ENCODE measurements at regions not wholly inside any gene's neighbourhood (a gene's known extent, or its start where the extent isn't known, plus 50 kb on each side); places are given as distances from the start of the nearest gene placed in this dataset.

DNA sequence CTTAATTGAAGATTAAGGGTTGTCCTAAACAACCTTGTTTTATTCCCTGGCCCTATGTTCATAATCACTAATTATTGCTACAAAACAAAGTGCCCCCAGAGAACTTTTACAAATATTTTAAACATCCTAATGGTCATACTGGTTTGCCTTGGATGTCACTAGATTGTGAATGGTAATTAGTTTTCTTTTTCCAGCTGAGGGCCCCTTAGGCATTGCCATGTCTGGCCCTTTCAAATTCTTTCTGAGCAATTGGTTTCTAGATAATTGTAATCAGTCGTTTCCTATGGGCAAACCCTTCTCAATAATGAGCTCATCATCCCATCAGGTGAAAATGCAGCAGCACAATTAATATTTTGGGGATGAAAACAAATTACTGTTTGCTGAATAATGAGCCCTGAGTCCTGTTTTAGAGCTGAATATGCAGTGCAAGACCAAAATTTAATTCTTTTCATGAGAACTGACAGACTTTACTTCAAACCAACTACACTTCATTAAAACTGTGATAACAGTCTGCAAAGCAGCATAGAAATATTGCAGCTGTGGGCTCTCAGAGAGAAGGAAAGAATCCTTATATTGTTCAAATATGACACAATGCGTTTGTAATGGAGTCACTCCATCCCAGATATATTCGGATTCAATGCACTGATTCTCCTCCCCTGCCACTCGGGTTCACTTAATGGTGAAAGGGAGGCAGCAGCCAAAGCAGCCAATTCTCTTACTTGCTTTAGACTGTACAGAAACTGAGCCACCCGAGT, 67.7 kb upstream of the ARHGAP5 start:
- DNase-seq: no peak
- TF ChIP-seq POLR2A (IDR thresholded peaks at IDR 0.05): no peak
- TF ChIP-seq, protein P1, sequence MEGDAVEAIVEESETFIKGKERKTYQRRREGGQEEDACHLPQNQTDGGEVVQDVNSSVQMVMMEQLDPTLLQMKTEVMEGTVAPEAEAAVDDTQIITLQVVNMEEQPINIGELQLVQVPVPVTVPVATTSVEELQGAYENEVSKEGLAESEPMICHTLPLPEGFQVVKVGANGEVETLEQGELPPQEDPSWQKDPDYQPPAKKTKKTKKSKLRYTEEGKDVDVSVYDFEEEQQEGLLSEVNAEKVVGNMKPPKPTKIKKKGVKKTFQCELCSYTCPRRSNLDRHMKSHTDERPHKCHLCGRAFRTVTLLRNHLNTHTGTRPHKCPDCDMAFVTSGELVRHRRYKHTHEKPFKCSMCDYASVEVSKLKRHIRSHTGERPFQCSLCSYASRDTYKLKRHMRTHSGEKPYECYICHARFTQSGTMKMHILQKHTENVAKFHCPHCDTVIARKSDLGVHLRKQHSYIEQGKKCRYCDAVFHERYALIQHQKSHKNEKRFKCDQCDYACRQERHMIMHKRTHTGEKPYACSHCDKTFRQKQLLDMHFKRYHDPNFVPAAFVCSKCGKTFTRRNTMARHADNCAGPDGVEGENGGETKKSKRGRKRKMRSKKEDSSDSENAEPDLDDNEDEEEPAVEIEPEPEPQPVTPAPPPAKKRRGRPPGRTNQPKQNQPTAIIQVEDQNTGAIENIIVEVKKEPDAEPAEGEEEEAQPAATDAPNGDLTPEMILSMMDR (IDR thresholded peaks at IDR 0.05): no peak
- H3K9me3 ChIP-seq: no peaks in the 10 kb centered on the region
- 82 to 88% methylated on average over 5 of the region's 5 CpGs for WGBS, 2 donors
- no peaks in the 10 kb centered on the region for H3K27me3 ChIP-seq
- H3K27ac ChIP-seq: no peak overlapping the region
- no peaks in the 10 kb centered on the region for H3K4me1 ChIP-seq
- no peaks in the 10 kb centered on the region for H3K36me3 ChIP-seq
- no peak overlapping the region for H3K4me3 ChIP-seq (replicated peaks in 1 of 3)
- intact Hi-C loops (cut with DNase I): no loop called here

DNA sequence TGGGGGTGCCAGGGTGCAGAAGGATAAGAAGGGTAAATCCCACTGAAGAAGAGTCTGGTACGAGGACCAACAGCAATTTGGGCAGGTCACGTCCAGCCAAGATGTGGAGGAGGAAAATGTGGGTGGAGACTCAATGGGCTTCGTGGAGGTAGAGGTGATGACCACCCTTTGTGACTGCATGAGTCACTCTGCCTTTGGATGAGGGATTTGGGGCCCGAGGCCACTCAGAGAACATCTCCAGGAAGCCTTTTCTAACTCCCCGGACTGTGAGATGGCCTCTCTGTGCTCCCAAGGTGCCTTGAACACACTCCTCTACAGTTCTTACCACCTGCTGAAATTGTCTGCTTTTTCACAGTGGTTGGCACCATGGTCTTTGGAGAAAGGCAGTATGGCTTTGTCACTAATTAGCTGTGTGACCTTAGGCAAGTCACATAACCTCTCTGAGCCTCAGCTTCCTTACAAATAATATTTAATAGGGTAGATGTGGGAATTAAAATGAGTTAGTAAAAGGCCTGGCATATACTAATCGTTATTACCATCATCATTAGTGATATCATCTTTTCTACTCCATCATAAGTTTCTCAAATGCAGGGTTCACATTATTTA, 67.0 kb upstream of the ARHGAP5 start:
- Histone ChIP-seq H3K36me3 (no peaks in the 10 kb centered on the region), H3K9me3 (no peaks in the 10 kb centered on the region), H3K4me3 (replicated peaks in 1 of 3) (no peak overlapping the region), H3K4me1 (no peaks in the 10 kb centered on the region), H3K27me3 (no peaks in the 10 kb centered on the region), H3K27ac (no peak overlapping the region)
- no peak for DNase-seq
- no peak for TF ChIP-seq POLR2A (IDR thresholded peaks at IDR 0.05)
- TF ChIP-seq, protein P1 (IDR thresholded peaks at IDR 0.05): no peak
- WGBS, 2 donors: 81 to 82% methylated on average over 6 of the region's 6 CpGs
- intact Hi-C loops (cut with DNase I): no loop called here

DNA sequence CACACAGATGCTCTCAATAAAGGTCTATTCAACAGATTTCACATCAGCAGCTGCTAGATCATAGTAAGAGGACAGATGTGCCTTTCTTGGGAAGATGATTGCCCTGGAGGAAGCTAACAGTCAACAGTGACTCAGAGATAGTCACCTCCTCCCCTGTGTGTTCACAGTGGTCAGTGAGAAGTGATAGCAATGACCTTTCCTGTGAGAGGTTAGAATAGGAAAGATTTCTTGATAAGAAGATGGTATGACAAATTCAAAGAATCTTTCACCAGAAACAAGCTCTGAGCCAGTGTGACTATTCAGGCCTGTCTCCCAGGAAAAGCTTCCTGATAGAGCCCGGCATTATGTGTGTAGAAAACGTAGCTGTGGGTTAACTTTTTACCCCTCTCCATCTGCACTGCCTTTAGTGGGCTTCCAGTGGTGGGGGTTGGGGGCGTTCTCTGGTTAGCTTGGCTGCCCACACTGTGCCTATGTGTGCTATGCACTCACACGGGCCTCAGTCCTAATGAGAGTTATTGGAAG, 66.4 kb upstream of the ARHGAP5 start:
- H3K4me1 ChIP-seq: no peaks in the 10 kb centered on the region
- 74 to 93% methylated on average over 4 of the region's 4 CpGs for WGBS, 2 donors
- H3K9me3 ChIP-seq: no peaks in the 10 kb centered on the region
- TF ChIP-seq, protein P1 (IDR thresholded peaks at IDR 0.05): no peak
- no peak for TF ChIP-seq POLR2A (IDR thresholded peaks at IDR 0.05)
- no peaks in the 10 kb centered on the region for H3K36me3 ChIP-seq
- no peaks in the 10 kb centered on the region for H3K27me3 ChIP-seq
- no peak for DNase-seq
- H3K27ac ChIP-seq: no peak overlapping the region
- intact Hi-C loops (cut with DNase I): no loop called here
- H3K4me3 ChIP-seq (replicated peaks in 1 of 3): no peak overlapping the region

DNA sequence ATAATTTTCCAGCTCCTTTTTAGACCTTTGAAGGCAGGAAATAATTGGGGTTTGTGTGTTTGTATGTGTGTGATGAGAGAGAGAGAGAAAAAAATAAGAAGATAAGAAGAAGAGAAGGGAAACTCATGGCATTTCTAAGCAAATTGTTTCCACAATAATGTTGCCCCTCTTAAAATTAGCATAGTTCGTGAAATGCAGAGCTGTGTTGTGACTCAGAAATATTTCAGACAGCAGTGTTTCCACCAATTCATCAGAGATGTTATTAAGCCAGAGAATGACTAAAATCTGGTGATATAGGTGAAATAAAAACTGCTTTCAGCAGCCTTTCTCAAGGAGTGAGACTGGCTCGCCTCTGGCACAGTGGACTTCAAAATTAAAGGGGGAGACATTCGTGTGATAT, 65.9 kb upstream of the ARHGAP5 start:
- Histone ChIP-seq H3K9me3 (no peaks in the 10 kb centered on the region), H3K4me1 (no peaks in the 10 kb centered on the region), H3K27ac (no peak overlapping the region), H3K27me3 (no peaks in the 10 kb centered on the region), H3K4me3 (replicated peaks in 1 of 3) (no peak overlapping the region), H3K36me3 (no peaks in the 10 kb centered on the region)
- 87 to 89% methylated on average over 3 of the region's 3 CpGs for WGBS, 2 donors
- intact Hi-C loops (cut with DNase I): no loop called here
- no peak for DNase-seq
- TF ChIP-seq, protein P1 (IDR thresholded peaks at IDR 0.05): no peak
- no peak for TF ChIP-seq POLR2A (IDR thresholded peaks at IDR 0.05)

DNA sequence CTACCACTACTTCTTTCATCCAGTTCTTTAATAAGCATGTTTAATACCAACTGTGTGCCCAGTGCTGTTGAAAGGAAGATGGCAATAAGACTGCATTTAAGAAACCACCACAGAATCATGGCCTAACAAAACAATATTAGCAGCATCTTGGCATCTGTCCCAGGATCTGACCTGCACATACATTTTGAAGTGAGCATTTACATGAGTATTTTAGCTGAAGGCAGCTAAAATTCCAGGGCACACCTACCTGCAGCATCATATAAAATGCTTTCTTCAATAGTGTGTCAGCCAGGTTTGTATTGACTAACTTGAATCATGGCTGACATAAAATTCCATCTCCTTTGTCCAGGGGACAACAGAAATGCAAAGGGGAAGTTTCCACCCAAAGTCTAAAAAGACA, 65.0 kb upstream of the ARHGAP5 start:
- intact Hi-C loops (cut with DNase I): no loop called here
- no peak for DNase-seq
- Histone ChIP-seq H3K4me1 (no peaks in the 10 kb centered on the region), H3K9me3 (no peaks in the 10 kb centered on the region), H3K36me3 (no peaks in the 10 kb centered on the region), H3K27ac (no peak overlapping the region), H3K4me3 (replicated peaks in 1 of 3) (no peak overlapping the region), H3K27me3 (no peaks in the 10 kb centered on the region)
- TF ChIP-seq, protein P1 (IDR thresholded peaks at IDR 0.05): no peak
- TF ChIP-seq POLR2A (IDR thresholded peaks at IDR 0.05): no peak
